AML-193 (cell line): ENCODE measurements at regions not wholly inside any gene's neighbourhood (a gene's known extent, or its start where the extent isn't known, plus 50 kb on each side); places are given as distances from the start of the nearest gene placed in this dataset.

Experiments used
- DNase-seq, 2 experiments: peaks; one replicate each; lab custom pipeline; 2025; lab: John Stamatoyannopoulos, UW

- DNase-seq, result no peak
Observed at GRCh38 chr6:92716638-92717037, 702.7 kb downstream of the EPHA7 start.

GRCh38 chr6:92715991-92716390 is 703.4 kb downstream of the EPHA7 start:
- no peak for DNase-seq

- no peak for DNase-seq
Observed at GRCh38 chr6:92714346-92714745, 705.0 kb downstream of the EPHA7 start.

- no peak for DNase-seq
Observed at GRCh38 chr6:92710048-92710447, 709.3 kb downstream of the EPHA7 start.

GRCh38 chr6:92708945-92709344 is 710.4 kb downstream of the EPHA7 start:
- DNase-seq, result no peak

- no peak for DNase-seq
Observed at GRCh38 chr6:92708270-92708669, 711.1 kb downstream of the EPHA7 start.

- no peak for DNase-seq
Observed at GRCh38 chr6:92706976-92707375, 712.4 kb downstream of the EPHA7 start.

- DNase-seq, result no peak
Observed at GRCh38 chr6:92701425-92702096, 717.8 kb downstream of the EPHA7 start.

- DNase-seq, result no peak
Observed at GRCh38 chr6:92700411-92700810, 718.9 kb downstream of the EPHA7 start.

GRCh38 chr6:92690997-92691599 is 728.3 kb downstream of the EPHA7 start:
- DNase-seq, result no peak

GRCh38 chr6:92688342-92688741 is 731.0 kb downstream of the EPHA7 start:
- no peak for DNase-seq

GRCh38 chr6:92687278-92687677 is 732.1 kb downstream of the EPHA7 start:
- no peak for DNase-seq

GRCh38 chr6:92684386-92684785 is 735.0 kb downstream of the EPHA7 start:
- no peak for DNase-seq

GRCh38 chr6:92683748-92684147 is 735.6 kb downstream of the EPHA7 start:
- no peak for DNase-seq

- DNase-seq, result no peak
Observed at GRCh38 chr6:92682516-92683398, 736.6 kb downstream of the EPHA7 start.

GRCh38 chr6:92681401-92681800 is 738.0 kb downstream of the EPHA7 start:
- DNase-seq, result no peak

GRCh38 chr6:92671462-92671861 is 747.9 kb downstream of the EPHA7 start:
- peak; percentile 80 to 84 for DNase-seq

- DNase-seq, result no peak
Observed at GRCh38 chr6:92667843-92668242, 751.5 kb downstream of the EPHA7 start.

- DNase-seq, result no peak
Observed at GRCh38 chr6:92648364-92649086, 770.8 kb downstream of the EPHA7 start.

GRCh38 chr6:92647630-92648029 is 771.7 kb downstream of the EPHA7 start:
- no peak for DNase-seq

GRCh38 chr6:92644104-92644791 is 775.1 kb downstream of the EPHA7 start:
- DNase-seq, result peak; percentile 61 to 62
